Muscle of back (tissue), 3 donors: ENCODE measurements at regions not wholly inside any gene's neighbourhood (a gene's known extent, or its start where the extent isn't known, plus 50 kb on each side); places are given as distances from the start of the nearest gene placed in this dataset.

Source experiments
- DNase-seq, 3 donors: peaks; one replicate each; pipeline versions ENCODE4 v3.0.0 to v3.0.0-alpha.2; 2013

DNA sequence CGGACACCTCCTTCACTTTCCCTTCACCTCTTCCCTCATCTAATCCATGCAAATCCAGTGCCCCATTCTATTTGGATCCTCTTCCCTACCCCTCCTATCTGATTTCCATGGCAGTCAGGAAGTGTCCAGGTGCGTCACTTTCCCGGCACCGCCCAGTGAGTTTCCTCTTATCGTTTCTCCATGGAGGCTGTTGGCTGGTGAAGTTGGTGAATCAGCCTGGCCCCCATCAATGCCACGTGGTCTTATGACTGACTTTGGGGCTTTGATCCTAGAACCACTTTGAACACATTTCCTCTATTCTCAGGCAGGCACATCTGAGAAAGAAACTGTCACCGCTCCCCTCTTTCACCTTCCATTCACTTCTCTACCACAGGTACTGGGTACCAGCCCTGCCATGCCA lies 137.8 kb downstream of the CEP135 start:
- no peak for DNase-seq

GRCh38 chr4:56086073-56086541 lies 137.4 kb downstream of the CEP135 start:
- DNase-seq = peak in 1 of 3 donors; percentile 19

GRCh38 chr4:56085275-56085674 lies 136.5 kb downstream of the CEP135 start:
- DNase-seq = no peak

DNA sequence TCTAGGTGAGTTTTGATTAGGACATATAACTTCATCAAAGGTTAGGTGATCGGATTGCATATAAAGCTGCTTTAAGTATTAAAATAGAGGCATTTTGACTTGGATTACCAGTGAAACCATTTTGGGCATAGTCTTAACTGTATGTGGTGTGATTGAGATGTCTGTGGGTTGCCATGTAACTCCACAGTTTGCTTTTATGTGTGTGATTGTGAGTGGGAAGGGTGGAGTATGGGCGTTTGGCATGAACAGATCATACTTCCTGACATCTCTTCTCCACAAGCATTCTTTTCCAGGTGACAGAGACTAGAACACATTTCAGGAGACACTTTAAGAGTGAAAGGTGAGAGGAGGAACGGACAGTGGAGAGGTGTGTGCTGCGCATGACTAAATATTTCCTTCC lies 136.1 kb downstream of the CEP135 start:
- DNase-seq = no peak
